ENCODE measurements at regions not wholly inside any gene's neighbourhood (a gene's known extent, or its start where the extent isn't known, plus 50 kb on each side); places are given as distances from the start of the nearest gene placed in this dataset.

- TF ChIP-seq SUZ12 (IDR thresholded peaks at IDR 0.05; ENCODE audit: low read length) (no peak), POU5F1 (IDR thresholded peaks at IDR 0.05; ENCODE audit: low read depth, low read length) (no peak), EP300 (IDR thresholded peaks at IDR 0.05; ENCODE audit: borderline replicate concordance in 1 of 2, low read depth in 2 of 2, low read length in 2 of 2) (no peak), CBX8 (IDR thresholded peaks at IDR 0.05; ENCODE audit: borderline replicate concordance, low read depth, low read length) (no peak), JUN (IDR thresholded peaks at IDR 0.05; ENCODE audit: low read depth, low read length) (no peak)
These were observed 503.5 kb upstream of the PITX2 start (continued) for GRCh38 chr4:111126340-111126739.
